ENCODE measurements at regions not wholly inside any gene's neighbourhood (a gene's known extent, or its start where the extent isn't known, plus 50 kb on each side); places are given as distances from the start of the nearest gene placed in this dataset.

GRCh38 chr11:104830508-104830907 lies 67.8 kb downstream of the CASP12 start:
- no peak for DNase-seq
- intact Hi-C loops (cut with DNase I, micrococcal nuclease) = no loop called here
- Histone ChIP-seq H3K4me3 (no peak overlapping the region), H3K4me1 (ENCODE audit: low read depth) (no peaks in the 10 kb centered on the region), H3K36me3 (ENCODE audit: low read depth) (no peaks in the 10 kb centered on the region), H3K9me3 (no peaks in the 10 kb centered on the region)
- no peak for TF ChIP-seq CTCF (IDR thresholded peaks at IDR 0.05)
- ATAC-seq = no peak

- ATAC-seq = peak; percentile 34
- H3K4me1 ChIP-seq (ENCODE audit: low read depth) = no peaks in the 10 kb centered on the region
- TF ChIP-seq CTCF (IDR thresholded peaks at IDR 0.05) = no peak
- no peaks in the 10 kb centered on the region for H3K36me3 ChIP-seq (ENCODE audit: low read depth)
- H3K4me3 ChIP-seq = no peak overlapping the region
- intact Hi-C loops (cut with DNase I, micrococcal nuclease) = no loop called here
- DNase-seq = no peak
- no peaks in the 10 kb centered on the region for H3K9me3 ChIP-seq
Observed at GRCh38 chr11:104830080-104830479, 68.2 kb downstream of the CASP12 start.

- Histone ChIP-seq H3K9me3 (no peaks in the 10 kb centered on the region), H3K4me1 (ENCODE audit: low read depth) (no peaks in the 10 kb centered on the region), H3K36me3 (ENCODE audit: low read depth) (no peaks in the 10 kb centered on the region), H3K4me3 (no peak overlapping the region)
- ATAC-seq (no peak), DNase-seq (no peak)
- intact Hi-C loops (cut with DNase I, micrococcal nuclease) = no loop called here
- no peak for TF ChIP-seq CTCF (IDR thresholded peaks at IDR 0.05)
Observed at GRCh38 chr11:104826772-104827171, 71.5 kb downstream of the CASP12 start.

- H3K9me3 ChIP-seq = no peaks in the 10 kb centered on the region
- no peak overlapping the region for H3K4me3 ChIP-seq
- no peak for TF ChIP-seq CTCF (IDR thresholded peaks at IDR 0.05)
- no peaks in the 10 kb centered on the region for H3K36me3 ChIP-seq (ENCODE audit: low read depth)
- H3K4me1 ChIP-seq (ENCODE audit: low read depth) = no peaks in the 10 kb centered on the region
- ATAC-seq (no peak), DNase-seq (no peak)
- intact Hi-C loops (cut with DNase I, micrococcal nuclease) = no loop called here
Observed at GRCh38 chr11:104823657-104824056, 74.6 kb downstream of the CASP12 start.

GRCh38 chr11:104820431-104820830 lies 77.8 kb downstream of the CASP12 start:
- H3K4me1 ChIP-seq (ENCODE audit: low read depth) = no peaks in the 10 kb centered on the region
- TF ChIP-seq CTCF (IDR thresholded peaks at IDR 0.05) = no peak
- no peak for DNase-seq
- intact Hi-C loops (cut with DNase I, micrococcal nuclease) = no loop called here
- H3K36me3 ChIP-seq (ENCODE audit: low read depth) = no peaks in the 10 kb centered on the region
- H3K4me3 ChIP-seq = no peak overlapping the region
- H3K9me3 ChIP-seq = no peaks in the 10 kb centered on the region
- no peak for ATAC-seq

GRCh38 chr11:104819603-104820002 lies 78.7 kb downstream of the CASP12 start:
- no peak for DNase-seq
- no peaks in the 10 kb centered on the region for H3K9me3 ChIP-seq
- no peak for TF ChIP-seq CTCF (IDR thresholded peaks at IDR 0.05)
- no peak for ATAC-seq
- no peaks in the 10 kb centered on the region for H3K36me3 ChIP-seq (ENCODE audit: low read depth)
- H3K4me3 ChIP-seq = no peak overlapping the region
- no peaks in the 10 kb centered on the region for H3K4me1 ChIP-seq (ENCODE audit: low read depth)
- intact Hi-C loops (cut with DNase I, micrococcal nuclease) = no loop called here

Measured in mucosa of descending colon (tissue), 3 donors.